OCI-LY7 (cell line): ENCODE measurements at regions not wholly inside any gene's neighbourhood (a gene's known extent, or its start where the extent isn't known, plus 50 kb on each side); places are given as distances from the start of the nearest gene placed in this dataset.

Experiments
- EZH2phosphoT487 ChIP-seq: fragments of 200-600 bp; sonication (generic); IDR thresholded peaks from 2 replicates; pipeline ENCODE4 v1.6.1; 2018; ENCODE audit warnings: low read depth, borderline replicate concordance, mild to moderate bottlenecking, mixed run types, antibody characterized with exemption, low read length, moderate library complexity, mixed read lengths
- TF ChIP-seq, protein P1 (sequence below): fragments of 200-600 bp; sonication (generic); conservative IDR thresholded peaks from 2 replicates; pipeline ENCODE4 v1.5.1; 2014; ENCODE audit warnings: mild to moderate bottlenecking, antibody characterized with exemption, low read length, moderate library complexity, mixed read lengths

DNA sequence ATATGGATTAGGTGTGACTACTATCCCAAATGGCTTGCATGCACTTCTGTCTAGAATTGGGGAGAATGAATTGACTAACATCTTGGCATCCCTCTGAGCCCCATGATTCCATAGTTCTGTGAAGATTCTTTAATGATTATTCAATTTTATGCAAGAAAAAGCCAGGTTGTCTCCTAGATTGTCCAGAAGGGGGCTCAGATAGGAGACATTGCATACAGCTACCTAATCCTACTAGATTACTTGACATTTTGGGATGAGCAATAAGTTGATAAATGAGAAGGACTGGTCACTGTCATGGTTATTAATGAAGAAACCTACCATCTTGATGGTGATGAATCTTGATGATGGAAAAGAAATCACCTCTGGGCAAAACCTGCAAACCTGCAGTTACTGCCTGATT is 117.0 kb downstream of the CARTPT start:
- TF ChIP-seq, protein P1, sequence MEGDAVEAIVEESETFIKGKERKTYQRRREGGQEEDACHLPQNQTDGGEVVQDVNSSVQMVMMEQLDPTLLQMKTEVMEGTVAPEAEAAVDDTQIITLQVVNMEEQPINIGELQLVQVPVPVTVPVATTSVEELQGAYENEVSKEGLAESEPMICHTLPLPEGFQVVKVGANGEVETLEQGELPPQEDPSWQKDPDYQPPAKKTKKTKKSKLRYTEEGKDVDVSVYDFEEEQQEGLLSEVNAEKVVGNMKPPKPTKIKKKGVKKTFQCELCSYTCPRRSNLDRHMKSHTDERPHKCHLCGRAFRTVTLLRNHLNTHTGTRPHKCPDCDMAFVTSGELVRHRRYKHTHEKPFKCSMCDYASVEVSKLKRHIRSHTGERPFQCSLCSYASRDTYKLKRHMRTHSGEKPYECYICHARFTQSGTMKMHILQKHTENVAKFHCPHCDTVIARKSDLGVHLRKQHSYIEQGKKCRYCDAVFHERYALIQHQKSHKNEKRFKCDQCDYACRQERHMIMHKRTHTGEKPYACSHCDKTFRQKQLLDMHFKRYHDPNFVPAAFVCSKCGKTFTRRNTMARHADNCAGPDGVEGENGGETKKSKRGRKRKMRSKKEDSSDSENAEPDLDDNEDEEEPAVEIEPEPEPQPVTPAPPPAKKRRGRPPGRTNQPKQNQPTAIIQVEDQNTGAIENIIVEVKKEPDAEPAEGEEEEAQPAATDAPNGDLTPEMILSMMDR, result 0 out of 2 replicates have a peak, but pooled peaks have one; percentile 16
- TF ChIP-seq EZH2phosphoT487, result no peak
